Activated CD4-positive, alpha-beta T cell treated with anti-CD3 and anti-CD28 coated beads for 48 hours (primary cell): ENCODE measurements at regions not wholly inside any gene's neighbourhood (a gene's known extent, or its start where the extent isn't known, plus 50 kb on each side); places are given as distances from the start of the nearest gene placed in this dataset.
"Not testable (repeated sequence)": the region's sequence is repeated elsewhere in the genome, so short reads cannot be mapped to it uniquely, and the experiment has no call there.

Source experiments
- DNase-seq: peaks from one replicate; pipeline ENCODE4 v3.0.0-alpha.2; 2020

GRCh38 chr5:115469904-115470516 lies 74.6 kb downstream of the FEM1C start:
- no peak for DNase-seq

DNA sequence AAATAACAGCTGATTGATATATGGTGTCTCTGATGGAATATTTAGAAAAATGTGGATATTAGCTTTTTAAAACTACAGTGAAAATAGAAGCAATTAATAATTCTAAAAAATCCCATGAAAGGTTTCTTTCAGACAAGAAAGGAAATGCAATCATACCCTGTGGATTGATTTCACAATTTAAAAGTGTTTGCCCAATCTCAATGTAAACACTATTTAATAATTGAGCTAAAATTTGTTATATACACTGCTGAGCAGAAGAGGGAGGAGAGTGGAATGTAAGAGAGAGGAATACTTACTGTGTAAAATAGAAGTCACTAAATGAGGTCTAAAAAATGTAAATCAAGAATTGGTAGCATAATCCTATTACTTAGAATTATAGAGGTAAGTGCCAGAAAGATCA lies 76.9 kb downstream of the FEM1C start:
- no peak for DNase-seq

DNA sequence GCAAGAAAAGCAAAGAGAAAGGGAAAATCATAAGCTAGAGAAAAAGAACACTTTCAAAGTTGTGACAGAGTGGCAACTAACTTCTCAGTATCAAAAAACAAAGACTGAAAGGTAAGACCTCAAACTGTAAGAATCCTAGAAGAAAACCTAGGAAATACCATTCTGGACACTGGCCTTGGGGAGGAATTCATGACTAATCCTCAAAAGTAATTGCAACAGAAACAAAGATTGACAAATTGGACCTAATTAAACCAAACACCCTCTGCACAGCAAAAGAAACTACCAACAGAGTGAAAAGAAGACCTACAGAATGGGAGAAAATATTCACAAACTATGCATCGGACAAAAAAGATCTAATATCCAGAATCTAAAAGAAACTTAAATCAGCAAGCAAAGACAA lies 79.1 kb downstream of the FEM1C start:
- DNase-seq: no peak

DNA sequence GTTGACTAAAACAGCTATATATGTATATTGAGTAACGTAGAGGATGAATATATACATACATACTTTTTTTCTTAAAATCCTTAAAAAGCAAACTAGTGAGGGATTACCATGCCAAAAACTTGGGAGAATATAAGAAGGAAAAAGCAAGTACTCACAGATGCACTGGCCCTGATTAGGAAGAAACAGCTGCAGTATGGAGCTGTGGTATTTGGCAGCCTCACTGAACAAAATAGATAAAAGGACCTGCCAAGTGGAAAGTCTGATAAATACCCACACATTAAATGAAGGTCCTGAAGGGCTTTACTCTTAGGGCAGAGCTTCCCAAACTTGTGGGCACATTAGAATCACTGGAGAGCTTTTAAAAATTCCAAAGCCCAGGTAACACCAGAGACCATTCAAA lies 80.6 kb downstream of the FEM1C start:
- no peak for DNase-seq

DNA sequence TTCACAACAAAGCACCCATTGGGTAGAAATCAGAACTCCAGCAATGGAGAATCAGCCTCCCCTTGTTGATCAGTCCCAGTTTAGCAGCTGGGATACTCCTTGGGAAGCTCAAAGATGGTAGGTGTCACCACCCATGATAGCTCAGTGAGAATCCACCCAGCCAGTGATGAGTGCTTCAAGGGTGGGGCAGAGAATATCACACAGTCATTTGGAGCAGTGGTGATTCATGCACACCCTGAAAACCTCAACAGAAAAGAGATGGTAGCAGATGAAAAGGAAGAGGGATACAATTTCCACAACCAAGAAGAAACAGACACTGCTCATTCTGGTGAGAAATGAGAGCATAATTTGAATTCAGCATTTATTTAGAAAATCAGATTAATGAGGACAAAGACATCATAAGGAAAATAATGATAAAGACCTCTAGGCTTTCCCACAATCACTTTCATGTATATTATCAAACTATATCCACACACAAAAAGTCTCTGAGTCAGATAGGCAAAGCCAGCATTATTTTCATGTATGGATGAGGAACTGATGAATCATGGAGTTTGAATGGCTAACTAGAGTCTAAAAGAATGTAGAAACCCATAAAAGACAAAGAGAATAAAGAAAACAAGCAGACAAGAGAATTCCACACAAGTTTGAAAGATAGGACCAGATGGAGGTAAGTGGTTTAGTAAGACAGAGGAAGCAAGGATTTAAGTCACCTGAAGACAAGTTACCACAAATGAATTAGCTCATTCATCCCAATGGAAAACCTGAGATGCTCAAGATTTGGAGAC lies 82.9 kb downstream of the FEM1C start:
- peak; percentile 63 for DNase-seq

DNA sequence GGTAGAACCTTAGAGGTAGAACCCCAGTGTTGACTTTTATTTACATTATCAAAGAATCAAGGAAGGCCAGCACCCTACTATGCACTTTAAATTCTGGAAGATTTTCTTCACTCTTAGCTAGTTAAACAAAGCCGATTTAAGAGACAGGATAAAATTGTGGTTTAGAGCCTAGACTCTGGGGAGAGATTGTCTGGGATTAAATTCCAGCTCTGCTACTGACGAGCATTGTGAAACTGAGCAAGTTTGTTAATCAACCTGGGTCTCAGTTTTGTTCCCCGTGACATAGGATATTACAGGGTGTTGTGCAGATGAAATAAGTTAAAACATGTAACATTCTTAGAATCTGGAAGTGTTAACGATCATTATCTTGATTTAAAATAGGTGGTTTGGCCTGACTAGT lies 83.5 kb downstream of the FEM1C start:
- DNase-seq: no peak

- DNase-seq: peak; percentile 33
These were observed 84.1 kb downstream of the FEM1C start for GRCh38 chr5:115460472-115460871.

- no peak for DNase-seq
These were observed 84.7 kb downstream of the FEM1C start for GRCh38 chr5:115459855-115460341.

GRCh38 chr5:115458416-115458815 lies 86.2 kb downstream of the FEM1C start:
- no peak for DNase-seq

DNA sequence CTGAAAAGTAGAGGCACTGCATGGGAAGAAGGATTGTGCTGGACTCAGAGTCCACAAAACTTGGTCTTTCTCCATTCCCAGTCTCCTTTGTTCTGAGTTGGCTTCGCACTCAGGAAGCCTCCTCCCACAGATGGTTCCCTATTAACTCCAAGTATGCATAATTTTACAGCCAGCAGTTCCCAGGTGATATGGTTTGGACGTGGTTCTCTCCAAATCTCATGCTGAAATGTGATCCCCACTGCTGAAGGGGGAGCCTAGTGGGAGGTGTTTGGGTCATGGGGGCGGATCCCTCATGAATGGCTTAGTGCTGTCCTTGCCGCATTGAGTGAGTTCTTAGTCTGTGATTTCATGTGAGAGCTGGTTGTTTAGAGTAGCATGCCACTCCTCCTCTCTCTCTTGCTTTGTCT lies 86.6 kb downstream of the FEM1C start:
- no peak for DNase-seq

- no peak for DNase-seq
These were observed 87.0 kb downstream of the FEM1C start for GRCh38 chr5:115457571-115457970.

GRCh38 chr5:115456539-115457040 lies 88.0 kb downstream of the FEM1C start:
- no peak for DNase-seq

DNA sequence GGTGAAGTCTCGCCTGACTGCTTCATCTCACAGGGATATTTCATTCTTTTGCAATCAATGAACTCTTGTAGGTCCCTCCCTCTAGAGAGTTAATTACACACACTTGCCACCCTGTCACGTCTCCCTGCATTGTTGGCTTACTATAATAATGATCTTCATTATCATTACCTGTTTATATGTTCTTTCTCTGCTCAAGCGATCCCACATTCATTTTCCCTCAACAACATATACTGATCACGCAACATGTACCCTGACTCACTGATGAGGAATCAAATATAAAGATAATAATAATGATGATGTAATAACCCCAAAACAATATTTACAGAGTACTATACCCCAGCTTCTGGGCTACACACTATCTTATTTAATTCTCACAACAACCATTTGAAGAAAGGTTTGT lies 88.5 kb downstream of the FEM1C start:
- no peak for DNase-seq

- no peak for DNase-seq
These were observed 89.3 kb downstream of the FEM1C start for GRCh38 chr5:115455301-115455707.

- no peak for DNase-seq
These were observed 91.0 kb downstream of the FEM1C start for GRCh38 chr5:115453391-115454095.

DNA sequence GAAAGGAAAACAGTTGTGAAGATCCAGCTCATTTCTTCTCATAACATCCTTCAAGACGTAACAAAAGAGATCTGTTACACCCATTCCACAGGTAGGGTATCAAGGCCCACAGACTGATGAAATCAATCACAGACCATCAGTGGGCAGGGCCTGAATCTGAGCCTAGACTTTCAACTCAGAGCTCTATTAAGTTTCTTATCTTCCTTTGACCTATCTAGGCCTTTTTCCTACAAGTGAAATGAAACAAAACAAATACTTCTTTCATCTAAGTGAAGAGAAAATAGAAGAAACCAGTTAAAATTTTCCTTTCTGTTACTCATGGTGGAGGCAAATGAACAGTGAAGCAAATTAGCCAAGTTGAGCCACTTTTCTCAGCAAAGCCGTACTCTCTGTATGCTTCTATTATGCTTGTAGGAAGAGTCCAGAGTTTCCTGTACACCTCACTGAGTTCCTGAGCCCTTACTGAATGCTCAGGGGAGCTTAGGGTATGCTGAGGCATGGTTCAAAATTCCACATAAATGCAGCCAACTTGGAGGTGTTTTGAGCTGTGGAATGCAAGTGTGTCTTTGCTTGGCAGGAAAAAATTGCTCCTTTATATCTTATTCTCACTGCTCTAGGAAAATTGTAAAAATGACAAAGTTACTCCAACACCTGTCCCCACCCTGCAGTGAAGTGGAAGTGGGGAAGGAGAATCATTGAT lies 91.9 kb downstream of the FEM1C start:
- DNase-seq: no peak

- DNase-seq: no peak
These were observed 92.5 kb downstream of the FEM1C start for GRCh38 chr5:115452083-115452482.

DNA sequence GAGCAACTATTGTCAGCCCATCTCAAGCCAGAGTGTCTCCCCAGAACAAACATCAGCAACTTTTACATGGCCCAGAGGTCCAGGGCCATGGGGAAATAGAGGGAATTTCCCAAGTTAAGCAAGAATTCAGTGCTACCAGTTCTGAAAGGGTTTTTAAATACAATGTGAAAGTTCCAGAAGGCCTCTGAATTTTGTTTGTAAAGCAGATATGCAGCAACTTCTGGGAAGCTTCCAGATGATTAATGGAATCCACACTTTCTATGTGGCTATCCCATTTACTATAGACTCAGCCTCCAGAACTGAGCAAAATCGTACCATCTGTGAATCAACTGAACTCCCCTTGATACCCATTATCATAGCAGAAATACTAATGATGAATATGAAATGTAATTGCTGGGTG lies 93.8 kb downstream of the FEM1C start:
- DNase-seq: no peak

GRCh38 chr5:115448630-115449029 lies 95.9 kb downstream of the FEM1C start:
- not testable (repeated sequence) for DNase-seq

DNA sequence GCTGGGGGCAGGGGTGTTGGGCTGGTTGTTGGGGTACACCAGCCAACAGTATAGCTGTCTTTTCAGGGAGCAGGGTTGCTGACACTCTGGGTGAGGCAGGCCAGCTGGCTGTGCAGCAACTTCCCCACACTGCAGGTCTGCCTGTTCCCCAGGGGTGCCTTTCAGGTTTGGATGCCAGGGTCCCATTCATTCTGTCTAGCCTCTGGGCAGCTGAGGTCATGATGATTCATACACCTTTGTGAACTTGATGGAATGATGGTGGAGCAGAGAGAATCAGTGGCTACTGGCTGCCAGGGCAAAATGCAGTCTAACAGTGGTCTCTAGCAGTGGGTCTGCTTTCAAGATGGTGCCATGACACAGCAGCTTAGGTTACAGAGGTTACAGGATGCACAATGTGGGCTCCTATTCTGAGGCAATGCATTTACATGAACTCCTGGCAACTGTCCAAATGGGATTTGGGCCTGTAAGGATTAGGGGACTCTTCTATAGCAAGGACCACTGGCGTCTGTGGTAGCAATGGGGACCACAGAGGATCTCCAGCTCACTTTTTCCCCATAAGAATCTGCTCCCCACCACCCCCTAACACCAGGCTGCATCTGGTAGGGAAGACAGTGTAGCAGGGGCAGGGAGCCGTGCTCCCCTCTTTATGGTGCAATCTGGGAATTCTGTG lies 103.7 kb downstream of the FEM1C start:
- DNase-seq: no peak

DNA sequence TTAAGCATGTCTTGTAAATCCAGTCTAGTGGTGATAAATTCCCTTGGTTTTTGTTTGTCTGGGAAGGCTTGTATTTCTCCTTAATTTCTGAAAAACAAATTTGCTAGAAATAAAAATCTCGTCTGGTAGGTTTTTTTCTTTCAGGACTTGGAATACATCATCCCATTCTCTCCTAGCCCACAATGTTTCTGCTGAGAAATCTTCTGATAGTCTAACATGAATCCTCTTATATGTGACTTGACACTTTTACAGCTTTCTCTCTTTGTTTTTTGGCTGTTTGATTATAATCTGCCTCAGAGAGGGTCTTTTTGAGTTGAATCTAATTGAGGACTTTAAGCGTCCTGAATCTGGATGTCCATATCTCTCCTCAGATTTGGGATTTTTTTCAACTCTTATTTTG lies 104.9 kb downstream of the FEM1C start:
- no peak for DNase-seq

GRCh38 chr5:115439042-115439441 lies 105.5 kb downstream of the FEM1C start:
- no peak for DNase-seq
